ENCODE measurements at regions not wholly inside any gene's neighbourhood (a gene's known extent, or its start where the extent isn't known, plus 50 kb on each side); places are given as distances from the start of the nearest gene placed in this dataset.

GRCh38 chr3:87564438-87564837, 288.1 kb upstream of the POU1F1 start:
- H3K4me1 ChIP-seq (ENCODE audit: low read length) = no peaks in the 10 kb centered on the region
- H3K79me2 ChIP-seq (ENCODE audit: low read length) = no peaks in the 10 kb centered on the region
- TF ChIP-seq EZH2 (optimal IDR thresholded peaks at IDR 0.05; ENCODE audit: low read depth, low read length) = no peak
- no peak for TF ChIP-seq CTCF (IDR thresholded peaks at IDR 0.05; ENCODE audit: low read length)
- TF ChIP-seq EZH2phosphoT487 (IDR thresholded peaks at IDR 0.05; ENCODE audit: low read length) = no peak

GRCh38 chr3:87563712-87564111, 287.3 kb upstream of the POU1F1 start:
- no peaks in the 10 kb centered on the region for H3K9me2 ChIP-seq (replicated peaks; ENCODE audit: insufficient read depth, low read length)
- H2AFZ ChIP-seq (ENCODE audit: low read length) = no peak overlapping the region
- H3F3A ChIP-seq (ENCODE audit: insufficient read depth, low read length) = no peaks in the 10 kb centered on the region
- H4K20me1 ChIP-seq (ENCODE audit: insufficient read depth, low read length) = no peaks in the 10 kb centered on the region
- no peak overlapping the region for H3K27ac ChIP-seq (ENCODE audit: low read length)
- no peak overlapping the region for H3K9ac ChIP-seq (ENCODE audit: low read length)
- TF ChIP-seq EZH2 (optimal IDR thresholded peaks at IDR 0.05; ENCODE audit: low read depth, low read length) = no peak
- TF ChIP-seq EZH2phosphoT487 (IDR thresholded peaks at IDR 0.05; ENCODE audit: low read length) = no peak
- no peak for TF ChIP-seq CTCF (IDR thresholded peaks at IDR 0.05; ENCODE audit: low read length)
- no peaks in the 10 kb centered on the region for H3K79me2 ChIP-seq (ENCODE audit: low read length)
- no peaks in the 10 kb centered on the region for H3K27me3 ChIP-seq (replicated peaks; ENCODE audit: insufficient read depth, low read length)
- H3K4me1 ChIP-seq (ENCODE audit: low read length) = no peaks in the 10 kb centered on the region
- no peak for DNase-seq
- no peaks in the 10 kb centered on the region for H3K36me3 ChIP-seq (replicated peaks; ENCODE audit: insufficient read depth, low read length)
- no peak overlapping the region for H3K4me2 ChIP-seq (ENCODE audit: low read depth, low read length)
- H3K4me3 ChIP-seq (ENCODE audit: low read length) = no peak overlapping the region
- H3K9me3 ChIP-seq (replicated peaks; ENCODE audit: insufficient read depth, low read length) = no peaks in the 10 kb centered on the region

More at GRCh38 chr3:87564438-87564837, 288.1 kb upstream of the POU1F1 start:
- no peak overlapping the region for H2AFZ ChIP-seq (ENCODE audit: low read length)
- no peaks in the 10 kb centered on the region for H3K9me3 ChIP-seq (replicated peaks; ENCODE audit: insufficient read depth, low read length)
- H4K20me1 ChIP-seq (ENCODE audit: insufficient read depth, low read length) = no peaks in the 10 kb centered on the region
- H3K4me2 ChIP-seq (ENCODE audit: low read depth, low read length) = no peak overlapping the region
- no peaks in the 10 kb centered on the region for H3K9me2 ChIP-seq (replicated peaks; ENCODE audit: insufficient read depth, low read length)
- H3K9ac ChIP-seq (ENCODE audit: low read length) = no peak overlapping the region
- no peaks in the 10 kb centered on the region for H3F3A ChIP-seq (ENCODE audit: insufficient read depth, low read length)
- H3K36me3 ChIP-seq (replicated peaks; ENCODE audit: insufficient read depth, low read length) = no peaks in the 10 kb centered on the region
- no peak for DNase-seq
- H3K27ac ChIP-seq (ENCODE audit: low read length) = no peak overlapping the region
- no peak overlapping the region for H3K4me3 ChIP-seq (ENCODE audit: low read length)
- H3K27me3 ChIP-seq (replicated peaks; ENCODE audit: insufficient read depth, low read length) = no peaks in the 10 kb centered on the region

GRCh38 chr3:87558492-87558891, 282.1 kb upstream of the POU1F1 start:
- H3K27me3 ChIP-seq (replicated peaks; ENCODE audit: insufficient read depth, low read length) = no peaks in the 10 kb centered on the region
- no peak for DNase-seq
- H3K4me1 ChIP-seq (ENCODE audit: low read length) = no peaks in the 10 kb centered on the region
- H3K36me3 ChIP-seq (replicated peaks; ENCODE audit: insufficient read depth, low read length) = no peaks in the 10 kb centered on the region
- no peaks in the 10 kb centered on the region for H3K9me2 ChIP-seq (replicated peaks; ENCODE audit: insufficient read depth, low read length)
- no peak overlapping the region for H3K9ac ChIP-seq (ENCODE audit: low read length)
- no peak overlapping the region for H3K4me3 ChIP-seq (ENCODE audit: low read length)
- no peaks in the 10 kb centered on the region for H3K79me2 ChIP-seq (ENCODE audit: low read length)
- no peak overlapping the region for H3K4me2 ChIP-seq (ENCODE audit: low read depth, low read length)
- H3F3A ChIP-seq (ENCODE audit: insufficient read depth, low read length) = no peaks in the 10 kb centered on the region
- H4K20me1 ChIP-seq (ENCODE audit: insufficient read depth, low read length) = no peaks in the 10 kb centered on the region
- no peaks in the 10 kb centered on the region for H3K9me3 ChIP-seq (replicated peaks; ENCODE audit: insufficient read depth, low read length)
- TF ChIP-seq CTCF (IDR thresholded peaks at IDR 0.05; ENCODE audit: low read length) (no peak), EZH2phosphoT487 (IDR thresholded peaks at IDR 0.05; ENCODE audit: low read length) (no peak), EZH2 (optimal IDR thresholded peaks at IDR 0.05; ENCODE audit: low read depth, low read length) (no peak)
- no peak overlapping the region for H3K27ac ChIP-seq (ENCODE audit: low read length)
- no peak overlapping the region for H2AFZ ChIP-seq (ENCODE audit: low read length)
